ENCODE measurements at regions not wholly inside any gene's neighbourhood (a gene's known extent, or its start where the extent isn't known, plus 50 kb on each side); places are given as distances from the start of the nearest gene placed in this dataset.
"Not testable (repeated sequence)": the region's sequence is repeated elsewhere in the genome, so short reads cannot be mapped to it uniquely, and the experiment has no call there.

GRCh38 chr1:234897390-234897749, 231.3 kb downstream of the TOMM20 start:
- DNase-seq: no peak

- peak; percentile 78 for DNase-seq
These were observed 231.9 kb downstream of the TOMM20 start for GRCh38 chr1:234896477-234897389.

- peak; percentile 95 for DNase-seq
These were observed 234.7 kb downstream of the TOMM20 start for GRCh38 chr1:234893725-234894630.

- no peak for DNase-seq
These were observed 235.3 kb downstream of the TOMM20 start for GRCh38 chr1:234893359-234893724.

GRCh38 chr1:234892642-234893041, 236.0 kb downstream of the TOMM20 start:
- DNase-seq: no peak

GRCh38 chr1:234891427-234891826, 237.2 kb downstream of the TOMM20 start:
- DNase-seq: no peak

GRCh38 chr1:234889643-234890042, 239.0 kb downstream of the TOMM20 start:
- no peak for DNase-seq

- not testable (repeated sequence) for DNase-seq
These were observed 240.4 kb downstream of the TOMM20 start for GRCh38 chr1:234888247-234888646.

GRCh38 chr1:234887016-234887900, 241.4 kb downstream of the TOMM20 start:
- peak; percentile 53 for DNase-seq

- DNase-seq: no peak
These were observed 242.3 kb downstream of the TOMM20 start for GRCh38 chr1:234886081-234886984.

GRCh38 chr1:234885601-234886000, 243.0 kb downstream of the TOMM20 start:
- no peak for DNase-seq

- DNase-seq: no peak
These were observed 243.9 kb downstream of the TOMM20 start for GRCh38 chr1:234884701-234885100.

GRCh38 chr1:234884006-234884405, 244.6 kb downstream of the TOMM20 start:
- DNase-seq: no peak

GRCh38 chr1:234882898-234883297, 245.7 kb downstream of the TOMM20 start:
- no peak for DNase-seq

- DNase-seq: no peak
These were observed 246.5 kb downstream of the TOMM20 start for GRCh38 chr1:234881893-234882771.

GRCh38 chr1:234879147-234880080, 249.2 kb downstream of the TOMM20 start:
- no peak for DNase-seq

- DNase-seq: no peak
These were observed 250.3 kb downstream of the TOMM20 start for GRCh38 chr1:234878288-234878687.

- no peak for DNase-seq
These were observed 250.9 kb downstream of the TOMM20 start for GRCh38 chr1:234877761-234878160.
